ENCODE measurements at regions not wholly inside any gene's neighbourhood (a gene's known extent, or its start where the extent isn't known, plus 50 kb on each side); places are given as distances from the start of the nearest gene placed in this dataset.

DNA sequence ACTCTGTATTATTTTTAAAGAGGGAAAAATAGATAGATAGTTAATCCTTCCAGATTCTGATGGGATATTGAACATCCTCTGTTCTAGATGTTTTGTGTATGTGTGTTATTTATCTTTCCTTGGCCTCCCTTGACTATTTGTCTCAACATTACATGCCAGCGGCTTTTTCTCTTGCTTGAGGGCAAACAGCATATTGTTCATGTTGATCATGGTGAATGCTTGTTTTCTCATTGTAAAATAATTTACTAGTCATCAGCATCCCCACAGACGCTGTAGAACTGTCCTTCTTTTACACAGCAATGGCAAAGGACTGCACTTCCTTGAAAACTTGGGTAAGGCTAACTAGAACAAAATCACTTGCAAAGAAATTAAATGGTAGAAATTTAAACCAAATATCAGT lies 1376.4 kb upstream of the GOT2 start:
- no peak for TF ChIP-seq EP300 (IDR thresholded peaks at IDR 0.05)
- TF ChIP-seq POLR2AphosphoS5 (IDR thresholded peaks at IDR 0.05) = no peak
- TF ChIP-seq CTCF (IDR thresholded peaks at IDR 0.05) = no peak
